AG09319 (cell line): ENCODE measurements at regions not wholly inside any gene's neighbourhood (a gene's known extent, or its start where the extent isn't known, plus 50 kb on each side); places are given as distances from the start of the nearest gene placed in this dataset.

ENCODE experiments used
- DNase-seq: peaks from one replicate; pipeline ENCODE4 v3.0.0-alpha.2; 2010; ENCODE audit warnings: low read depth; ENCODE audit errors: extremely low read depth
- CTCF ChIP-seq: IDR thresholded peaks from 2 replicates; pipeline ENCODE4 v1.5.1; 2011; ENCODE audit warnings: low read depth, mild to moderate bottlenecking, inconsistent platforms, low read length, moderate library complexity

GRCh38 chr11:127470306-127470884 lies 469.8 kb upstream of the KIRREL3 start:
- DNase-seq, result no peak
- no peak for TF ChIP-seq CTCF

- no peak for DNase-seq
- no peak for TF ChIP-seq CTCF
Observed at GRCh38 chr11:127464325-127464724, 463.8 kb upstream of the KIRREL3 start.

GRCh38 chr11:127462065-127462344 lies 461.4 kb upstream of the KIRREL3 start:
- no peak for DNase-seq
- no peak for TF ChIP-seq CTCF

- DNase-seq, result no peak
- no peak for TF ChIP-seq CTCF
Observed at GRCh38 chr11:127461241-127462064, 460.9 kb upstream of the KIRREL3 start.

- DNase-seq, result no peak
- no peak for TF ChIP-seq CTCF
Observed at GRCh38 chr11:127458561-127458960, 458.0 kb upstream of the KIRREL3 start.

- no peak for TF ChIP-seq CTCF
- no peak for DNase-seq
Observed at GRCh38 chr11:127454856-127455255, 454.3 kb upstream of the KIRREL3 start.

GRCh38 chr11:127452533-127452932 lies 452.0 kb upstream of the KIRREL3 start:
- no peak for DNase-seq
- TF ChIP-seq CTCF, result no peak
